VCaP (cell line): ENCODE measurements at regions not wholly inside any gene's neighbourhood (a gene's known extent, or its start where the extent isn't known, plus 50 kb on each side); places are given as distances from the start of the nearest gene placed in this dataset.

Experiments used
- H3K27ac ChIP-seq: fragments of 450-650 bp; 2 replicates; pipeline ENCODE4 v1.5.1; 2017
- CTCF ChIP-seq: fragments of 450-650 bp; conservative IDR thresholded peaks from 2 replicates; pipeline ENCODE4 v1.5.1; 2017; ENCODE audit warnings: mild to moderate bottlenecking, moderate library complexity

DNA sequence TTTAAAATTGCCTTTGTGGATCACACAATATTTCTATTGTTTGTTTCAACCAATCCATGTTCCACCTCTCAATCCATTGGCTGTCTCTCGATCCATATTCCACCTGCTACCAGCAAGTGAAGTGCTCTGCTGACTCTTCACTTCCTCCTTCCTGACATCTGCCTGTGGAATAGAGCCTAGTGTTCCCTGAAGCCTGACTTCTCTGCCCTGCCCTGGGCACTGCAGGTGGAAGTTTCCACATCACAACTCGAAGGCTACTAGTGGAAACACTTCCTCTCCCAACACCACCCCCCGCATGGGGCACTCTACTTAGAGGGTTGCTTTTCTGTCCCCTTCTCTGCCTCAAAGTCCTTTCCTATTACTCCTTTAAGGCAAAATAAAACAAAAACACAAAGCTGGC, 563.8 kb upstream of the IGFBP3 start:
- TF ChIP-seq CTCF, result no peak
- H3K27ac ChIP-seq, result no peak overlapping the region

GRCh38 chr7:46480619-46481018, 559.5 kb upstream of the IGFBP3 start:
- no peak for TF ChIP-seq CTCF
- no peak overlapping the region for H3K27ac ChIP-seq

DNA sequence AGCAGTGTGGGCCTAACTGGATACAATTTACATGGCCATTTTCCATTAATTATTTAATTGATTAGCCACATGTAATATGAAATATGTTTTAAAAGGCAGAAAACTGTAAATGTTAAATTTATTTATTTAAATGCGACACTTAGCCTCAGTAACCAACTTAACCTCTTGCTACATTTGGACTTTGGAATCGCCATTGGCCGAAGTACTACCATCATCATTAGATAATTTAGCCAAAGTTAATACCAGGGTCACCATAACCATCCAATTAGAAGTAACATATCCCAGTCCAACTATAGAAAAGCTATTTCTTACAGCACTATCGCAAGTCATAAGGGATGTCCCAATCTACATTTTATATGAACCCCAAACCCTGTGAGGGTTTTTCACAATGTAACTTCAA, 558.6 kb upstream of the IGFBP3 start:
- no peak for TF ChIP-seq CTCF
- no peak overlapping the region for H3K27ac ChIP-seq

GRCh38 chr7:46478046-46478445, 557.0 kb upstream of the IGFBP3 start:
- no peak for TF ChIP-seq CTCF

DNA sequence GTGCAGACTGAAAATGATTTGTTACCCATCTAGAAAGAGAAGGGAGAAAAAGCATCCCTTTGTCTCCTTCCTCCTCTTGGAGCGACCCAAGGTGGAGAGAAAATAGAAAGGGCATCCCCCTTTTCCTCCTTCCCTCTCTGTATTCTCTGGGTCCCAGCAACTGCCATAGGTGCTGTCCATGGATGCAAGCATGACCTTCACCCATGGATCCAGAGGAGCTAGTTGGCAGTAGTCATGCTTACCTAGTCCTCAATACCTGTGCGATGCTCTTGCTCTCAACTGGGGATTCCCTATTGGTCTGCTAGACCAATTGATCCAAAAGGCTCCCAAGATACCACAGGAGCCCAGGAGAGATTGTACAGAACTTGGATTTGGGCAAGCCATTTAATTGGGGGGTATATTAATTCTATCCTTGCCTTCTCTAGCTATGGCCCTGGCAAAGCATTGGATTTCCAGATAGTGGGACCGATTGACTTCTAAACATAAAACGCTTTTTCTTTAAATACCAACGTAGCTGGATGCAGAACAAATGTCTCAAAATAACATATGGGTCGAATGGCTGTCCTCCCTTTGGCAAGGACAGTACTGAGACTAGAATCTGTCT, 547.8 kb upstream of the IGFBP3 start:
- no peak overlapping the region for H3K27ac ChIP-seq
- no peak for TF ChIP-seq CTCF

More at GRCh38 chr7:46478046-46478445, 557.0 kb upstream of the IGFBP3 start:
- H3K27ac ChIP-seq, result no peak overlapping the region

GRCh38 chr7:46463170-46463569, 542.1 kb upstream of the IGFBP3 start:
- no peak for TF ChIP-seq CTCF
- H3K27ac ChIP-seq, result no peak overlapping the region

- TF ChIP-seq CTCF, result no peak
- no peak overlapping the region for H3K27ac ChIP-seq
Measured at GRCh38 chr7:46461334-46461777, 540.3 kb upstream of the IGFBP3 start.

DNA sequence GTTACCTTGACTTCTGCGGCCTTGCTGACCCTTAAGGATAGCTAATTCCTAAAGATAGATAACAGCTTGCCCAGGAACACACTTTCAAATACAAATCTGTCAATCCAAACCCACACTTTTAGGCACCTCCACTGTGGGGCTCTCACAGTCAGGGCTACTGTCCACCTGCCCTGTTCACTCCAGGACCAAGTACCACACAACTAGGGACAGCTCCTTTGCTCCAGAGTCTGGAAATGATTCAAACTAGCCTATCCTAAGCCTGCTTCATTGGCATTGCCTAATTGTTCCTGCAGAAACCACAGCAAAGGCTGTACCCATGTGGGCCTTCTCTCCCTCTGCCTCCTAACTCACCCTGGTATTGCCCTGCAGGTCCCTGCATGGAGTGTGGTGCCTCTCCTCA, 538.9 kb upstream of the IGFBP3 start:
- no peak for TF ChIP-seq CTCF
- H3K27ac ChIP-seq, result no peak overlapping the region
